BJ (cell line): ENCODE measurements at regions not wholly inside any gene's neighbourhood (a gene's known extent, or its start where the extent isn't known, plus 50 kb on each side); places are given as distances from the start of the nearest gene placed in this dataset.

Experiments used
- CTCF ChIA-PET: fragments of 350-600 bp; formaldehyde crosslinking; extraction: SDS; loops from one replicate; lab custom pipeline; 2021; ENCODE audit warnings: antibody characterized with exemption, inconsistent platforms; lab: Yijun Ruan, JAX
- POLR2A ChIA-PET: fragments of 300-600 bp; sonication (Branson Sonifier 250); formaldehyde crosslinking; extraction: SDS; loops from one replicate; lab custom pipeline; 2021; ENCODE audit warnings: antibody characterized with exemption; lab: Charles Lee
- DNase-seq: peaks from one replicate; pipeline ENCODE4 v3.0.0-alpha.2; 2011; ENCODE audit warnings: low read depth
- H3K27me3 ChIP-seq: 2 replicates; pipeline ENCODE4 v1.6.0; 2011; ENCODE audit warnings: low read length; ENCODE audit not compliant: control insufficient read depth, insufficient read depth
- H3K36me3 ChIP-seq: 2 replicates; pipeline ENCODE4 v1.5.1; 2011; ENCODE audit warnings: low read length; ENCODE audit not compliant: control insufficient read depth, insufficient read depth
- H3K4me3 ChIP-seq: 2 replicates; pipeline ENCODE4 v1.5.1; 2011; ENCODE audit warnings: low read depth, mild to moderate bottlenecking, control low read depth, low read length
- TF ChIP-seq, protein P1 (sequence below): IDR thresholded peaks from 2 replicates; pipeline ENCODE4 v1.5.1; 2011; ENCODE audit warnings: low read depth, mild to moderate bottlenecking, control low read depth, inconsistent platforms, low read length, moderate library complexity; ENCODE audit not compliant: insufficient read depth

DNA sequence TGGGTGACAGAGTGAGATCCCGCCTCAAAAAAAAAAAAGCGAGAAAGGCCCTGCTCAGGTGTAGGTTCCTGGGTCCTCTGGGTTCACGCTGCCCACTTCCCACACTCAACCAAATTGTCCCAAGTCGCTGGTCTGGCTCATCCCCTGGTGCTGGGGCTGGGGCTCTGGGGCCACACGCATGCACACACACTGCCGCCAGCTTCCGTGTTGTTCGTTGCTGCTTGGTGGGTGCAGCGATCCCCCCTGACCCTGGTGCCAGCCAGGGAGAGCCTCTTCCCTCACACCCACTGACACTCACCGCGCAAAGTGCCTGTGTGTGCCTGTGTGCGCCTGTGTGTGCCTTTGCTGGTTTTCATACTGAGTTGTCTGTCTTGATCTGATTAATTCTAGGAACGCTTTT lies 124.1 kb upstream of the NKX1-1 start:
- ChIA-PET CTCF (interaction anchor here (2.4 kb wide), 1 partner anchor 18 kb away, joined by 13 read pairs; no protein-coding TSS in a partner anchor), POLR2A (no interaction called here)
- Histone ChIP-seq H3K36me3 (no peaks in the 10 kb centered on the region), H3K27me3 (peaks cover 19% of the 10 kb centered on the region), H3K4me3 (no peak overlapping the region)
- DNase-seq, result no peak
- TF ChIP-seq, protein P1, sequence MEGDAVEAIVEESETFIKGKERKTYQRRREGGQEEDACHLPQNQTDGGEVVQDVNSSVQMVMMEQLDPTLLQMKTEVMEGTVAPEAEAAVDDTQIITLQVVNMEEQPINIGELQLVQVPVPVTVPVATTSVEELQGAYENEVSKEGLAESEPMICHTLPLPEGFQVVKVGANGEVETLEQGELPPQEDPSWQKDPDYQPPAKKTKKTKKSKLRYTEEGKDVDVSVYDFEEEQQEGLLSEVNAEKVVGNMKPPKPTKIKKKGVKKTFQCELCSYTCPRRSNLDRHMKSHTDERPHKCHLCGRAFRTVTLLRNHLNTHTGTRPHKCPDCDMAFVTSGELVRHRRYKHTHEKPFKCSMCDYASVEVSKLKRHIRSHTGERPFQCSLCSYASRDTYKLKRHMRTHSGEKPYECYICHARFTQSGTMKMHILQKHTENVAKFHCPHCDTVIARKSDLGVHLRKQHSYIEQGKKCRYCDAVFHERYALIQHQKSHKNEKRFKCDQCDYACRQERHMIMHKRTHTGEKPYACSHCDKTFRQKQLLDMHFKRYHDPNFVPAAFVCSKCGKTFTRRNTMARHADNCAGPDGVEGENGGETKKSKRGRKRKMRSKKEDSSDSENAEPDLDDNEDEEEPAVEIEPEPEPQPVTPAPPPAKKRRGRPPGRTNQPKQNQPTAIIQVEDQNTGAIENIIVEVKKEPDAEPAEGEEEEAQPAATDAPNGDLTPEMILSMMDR, result no peak

DNA sequence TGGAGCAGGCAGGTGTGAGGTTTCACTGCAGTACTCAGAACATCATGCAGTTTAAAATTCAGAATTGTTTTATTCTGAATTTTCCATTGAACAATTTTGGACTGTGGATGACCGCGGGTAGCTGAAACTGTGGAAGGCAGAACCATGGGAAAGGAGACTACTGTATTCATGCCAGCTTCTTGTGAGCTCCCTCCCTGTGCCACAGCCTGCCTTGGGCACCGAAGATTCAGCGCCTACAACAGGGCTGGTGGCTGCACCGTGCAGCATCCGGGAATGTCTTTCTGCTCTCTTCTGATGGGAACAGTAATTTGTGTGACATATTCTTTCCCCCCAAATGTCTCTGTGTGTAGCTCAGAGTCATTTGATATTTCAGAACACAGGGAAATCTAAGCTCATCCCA lies 118.5 kb upstream of the NKX1-1 start:
- Histone ChIP-seq H3K27me3 (peaks cover 6% of the 10 kb centered on the region), H3K36me3 (no peaks in the 10 kb centered on the region), H3K4me3 (no peak overlapping the region)
- TF ChIP-seq, protein P1, result no peak
- DNase-seq, result no peak
- ChIA-PET POLR2A (no interaction called here), CTCF (interaction anchor here (1.5 to 1.8 kb wide), 2 partner anchors 11 to 12 kb away, joined by 4 to 10 read pairs; no protein-coding TSS in a partner anchor)

DNA sequence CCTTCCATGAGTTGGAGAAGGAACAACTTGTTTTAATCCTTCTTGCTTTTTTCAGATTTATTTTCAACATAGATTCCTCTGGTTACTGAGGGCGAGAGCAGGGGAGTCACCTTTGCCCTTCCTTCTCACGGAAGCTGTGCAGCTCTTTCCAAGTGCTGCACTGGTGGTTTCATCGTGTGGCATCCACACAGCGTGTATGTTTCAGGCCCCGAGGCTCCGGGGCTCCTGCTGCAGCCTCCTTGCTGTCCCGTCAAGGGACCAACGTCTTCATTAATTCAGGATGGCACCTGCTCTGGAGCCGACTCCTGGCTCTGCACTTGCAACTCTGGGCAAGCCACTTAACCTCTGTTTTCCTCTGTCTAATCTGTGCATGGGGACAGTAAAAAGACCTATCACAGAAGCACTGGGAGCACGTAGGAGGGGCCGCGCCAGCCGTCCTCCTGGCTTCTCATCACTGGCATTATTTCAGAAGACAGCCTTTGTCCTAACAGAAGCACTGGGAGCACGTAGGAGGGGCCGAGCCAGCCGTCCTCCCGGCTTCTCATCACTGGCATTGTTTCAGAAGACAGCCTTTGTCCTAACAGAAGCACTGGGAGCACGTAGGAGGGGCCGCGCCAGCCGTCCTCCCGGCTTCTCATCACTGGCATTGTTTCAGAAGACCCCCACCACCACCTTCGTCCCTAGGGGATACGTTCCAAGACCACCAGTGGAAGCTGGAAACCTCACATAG lies 117.8 kb upstream of the NKX1-1 start:
- H3K4me3 ChIP-seq, result no peak overlapping the region
- H3K36me3 ChIP-seq, result no peaks in the 10 kb centered on the region
- H3K27me3 ChIP-seq, result peaks cover 6% of the 10 kb centered on the region
- ChIA-PET POLR2A (no interaction called here), CTCF (interaction anchor here (1.5 to 1.8 kb wide), 2 partner anchors 10 to 11 kb away, joined by 4 to 10 read pairs; no protein-coding TSS in a partner anchor)
- no peak for DNase-seq
- TF ChIP-seq, protein P1, result no peak

DNA sequence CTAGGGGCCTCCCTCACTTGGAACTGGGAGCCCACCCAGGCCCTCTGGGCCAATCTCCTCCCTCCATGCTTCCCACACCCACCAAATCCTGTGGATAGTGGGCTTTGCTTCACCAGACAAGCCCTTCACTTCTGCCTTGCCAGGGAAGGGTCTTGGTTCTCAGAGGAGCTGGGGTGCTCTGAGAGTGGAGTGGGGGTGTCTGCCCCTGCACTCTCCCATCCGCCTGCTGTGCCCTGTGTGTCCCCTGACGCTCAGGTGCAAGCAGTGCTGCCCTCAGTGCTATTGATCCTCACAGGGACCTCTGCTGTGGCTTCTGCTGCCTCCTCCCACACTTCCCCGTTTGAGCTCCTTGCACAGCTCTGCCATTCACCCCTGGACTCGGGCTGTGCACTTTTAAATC lies 117.3 kb upstream of the NKX1-1 start:
- no peak overlapping the region for H3K4me3 ChIP-seq
- H3K36me3 ChIP-seq, result no peaks in the 10 kb centered on the region
- CTCF ChIA-PET, result interaction anchor here (1.5 to 1.8 kb wide), 2 partner anchors 10 to 11 kb away, joined by 4 to 10 read pairs; no protein-coding TSS in a partner anchor
- H3K27me3 ChIP-seq, result peaks cover 4% of the 10 kb centered on the region
- TF ChIP-seq, protein P1, result no peak
- POLR2A ChIA-PET, result no interaction called here
- no peak for DNase-seq

DNA sequence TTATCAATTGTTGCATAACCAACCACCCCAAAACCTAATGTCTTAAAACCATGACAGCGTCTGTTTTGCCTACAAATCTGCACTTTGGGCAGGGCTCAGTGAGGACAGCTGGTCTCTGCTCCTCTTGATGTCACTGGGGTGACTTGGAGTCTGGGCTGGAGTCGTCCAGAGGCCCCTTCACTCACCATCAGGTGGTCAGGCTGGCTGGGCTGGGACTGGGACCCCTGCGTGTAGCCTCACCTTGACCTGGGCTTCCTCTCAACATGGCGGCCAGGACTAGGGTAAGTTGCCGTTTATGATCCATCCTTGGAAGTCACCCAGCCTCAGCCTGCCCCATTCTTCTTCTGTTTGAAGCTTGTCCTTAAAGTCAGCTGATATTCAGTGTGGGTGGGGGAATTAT lies 116.8 kb upstream of the NKX1-1 start:
- H3K4me3 ChIP-seq, result no peak overlapping the region
- H3K36me3 ChIP-seq, result no peaks in the 10 kb centered on the region
- TF ChIP-seq, protein P1, result no peak
- H3K27me3 ChIP-seq, result peaks cover 3% of the 10 kb centered on the region; the same call in 1 of the 2 replicates
- CTCF ChIA-PET, result no interaction called here
- POLR2A ChIA-PET, result no interaction called here
- DNase-seq, result no peak
